Naive thymus-derived CD8-positive, alpha-beta T cell (primary cell): ENCODE measurements at regions not wholly inside any gene's neighbourhood (a gene's known extent, or its start where the extent isn't known, plus 50 kb on each side); places are given as distances from the start of the nearest gene placed in this dataset.
A peak's percentile ranks its signal among the peaks of the same experiment; 100 is the strongest.

Experiments used
- ATAC-seq, 2 donors: fragments of 150-1000 bp; cut with Tn5 transposase in 1 of 2; sonication (Bioruptor Pico), chemical (Tn5 transposase) in 1 of 2; 1 replicate in 1 of 2; 2 replicates in 1 of 2; pipeline ENCODE4 v1.10.0; 2021; ENCODE audit warnings: mild to moderate bottlenecking in 2 of 2, moderate library complexity in 2 of 2
- POLR2A ChIA-PET: fragments of 350-600 bp; sonication (Branson Sonifier 250); formaldehyde crosslinking; loops from one replicate; lab custom pipeline; 2021; ENCODE audit warnings: antibody characterized with exemption; lab: Charles Lee
- DNase-seq, 10 donors: peaks; one replicate each; pipeline versions ENCODE4 v3.0.0 to v3.0.0-alpha.2; 2020 to 2022
- H3K27ac Mint-ChIP-seq, 10 donors: one replicate each; pipeline ENCODE4 v1.8.0; 2020 to 2022; ENCODE audit warnings: mild to moderate bottlenecking in 10 of 10, mixed read lengths in 10 of 10, moderate library complexity in 4 of 10, inconsistent platforms in 1 of 10
- H3K27me3 Mint-ChIP-seq, 5 donors: one replicate each; pipeline ENCODE4 v1.8.0; 2021 to 2022; ENCODE audit warnings: mixed read lengths in 5 of 5
- H3K36me3 Mint-ChIP-seq, 3 donors: one replicate each; pipeline ENCODE4 v1.8.0; 2020 to 2022; ENCODE audit warnings: mixed read lengths in 3 of 3, mild to moderate bottlenecking in 2 of 3, inconsistent platforms in 1 of 3
- H3K4me1 Mint-ChIP-seq, 4 donors: one replicate each; pipeline ENCODE4 v1.8.0; 2021 to 2022; ENCODE audit warnings: mixed read lengths in 4 of 4
- H3K4me3 Mint-ChIP-seq, 10 donors: one replicate each; pipeline ENCODE4 v1.8.0; 2020 to 2022; ENCODE audit warnings: mild to moderate bottlenecking in 10 of 10, mixed read lengths in 10 of 10, moderate library complexity in 6 of 10, inconsistent platforms in 1 of 10
- H3K9me3 Mint-ChIP-seq, 9 donors: one replicate each; pipeline ENCODE4 v1.8.0; 2020 to 2022; ENCODE audit warnings: mixed read lengths in 9 of 9, mild to moderate bottlenecking in 3 of 9, inconsistent platforms in 1 of 9, moderate library complexity in 1 of 9

DNA sequence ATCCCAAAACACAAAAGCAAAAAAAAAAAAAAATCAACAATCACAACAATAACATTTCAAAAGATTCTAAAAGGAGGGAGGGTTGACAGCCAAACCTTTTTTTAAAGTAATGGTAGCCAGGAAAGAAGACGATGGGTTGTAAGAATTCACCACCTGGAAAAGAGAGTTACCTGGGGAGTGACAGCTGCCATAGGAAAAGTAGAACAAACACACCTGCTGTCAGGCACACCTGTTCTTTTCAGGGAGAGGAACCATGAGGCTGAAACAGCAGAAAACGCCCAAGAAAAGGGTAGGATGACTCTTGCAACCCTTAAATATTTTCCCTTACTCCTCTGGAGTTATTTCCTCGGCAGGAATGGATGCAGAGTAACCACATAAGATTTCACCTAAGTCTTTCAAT lies 388.4 kb upstream of the TEX13C start:
- DNase-seq (no peak), ATAC-seq (no peak)
- Mint-ChIP-seq H3K27me3 (no peaks in the 10 kb centered on the region), H3K27ac (no peak overlapping the region), H3K4me3 (no peak overlapping the region), H3K9me3 (no peaks in the 10 kb centered on the region), H3K36me3 (no peaks in the 10 kb centered on the region), H3K4me1 (peaks cover 0 to 2% (median 0%) of the 10 kb centered on the region in 4 donors)
- POLR2A ChIA-PET: no interaction called here

DNA sequence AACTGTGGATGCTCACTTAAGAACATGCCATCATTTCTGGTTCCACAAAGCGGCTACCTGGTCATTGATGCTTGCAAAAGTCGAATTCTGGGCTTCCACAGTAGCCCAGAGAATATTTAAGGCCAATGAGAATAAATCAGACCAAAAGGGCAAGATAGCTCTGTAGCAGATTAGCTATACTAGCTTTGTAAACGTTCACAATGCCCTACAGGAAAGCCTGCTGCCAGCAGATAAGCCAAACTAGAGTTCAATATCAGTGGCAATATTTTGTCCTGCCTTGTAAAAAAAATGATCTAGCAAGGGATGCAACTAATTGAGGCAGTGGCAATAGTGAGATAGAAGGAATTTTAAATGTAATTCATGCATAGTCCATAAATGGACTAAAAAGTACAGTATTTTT lies 387.7 kb upstream of the TEX13C start:
- H3K27ac Mint-ChIP-seq: no peak overlapping the region
- POLR2A ChIA-PET: no interaction called here
- no peaks in the 10 kb centered on the region for H3K9me3 Mint-ChIP-seq
- H3K4me3 Mint-ChIP-seq: no peak overlapping the region
- no peaks in the 10 kb centered on the region for H3K36me3 Mint-ChIP-seq
- no peak for DNase-seq
- no peaks in the 10 kb centered on the region for H3K27me3 Mint-ChIP-seq
- ATAC-seq: no peak
- H3K4me1 Mint-ChIP-seq: peaks cover 0 to 2% (median 0%) of the 10 kb centered on the region in 4 donors

DNA sequence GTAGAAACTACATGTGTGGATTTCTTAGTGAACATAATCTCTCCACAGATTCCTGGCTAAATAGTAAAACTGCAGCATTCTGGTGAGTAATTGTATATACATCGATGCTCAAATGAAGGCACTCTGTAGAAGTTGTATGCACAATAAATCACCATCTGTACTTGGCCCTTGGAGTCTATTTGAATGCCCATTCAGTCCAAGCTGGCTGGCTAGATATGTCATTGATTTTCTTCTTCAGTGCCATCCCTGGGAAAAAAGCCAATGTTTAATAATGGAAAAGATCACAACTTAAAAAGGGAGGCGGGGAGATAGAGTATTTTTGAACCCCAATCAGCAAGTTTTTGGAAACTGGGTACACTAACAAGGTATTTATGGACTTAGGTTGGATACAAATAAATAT lies 381.0 kb upstream of the TEX13C start:
- Mint-ChIP-seq H3K36me3 (no peaks in the 10 kb centered on the region), H3K4me3 (no peak overlapping the region), H3K27me3 (peaks cover 0 to 4% (median 0%) of the 10 kb centered on the region in 5 donors), H3K9me3 (no peaks in the 10 kb centered on the region), H3K27ac (no peak overlapping the region), H3K4me1 (peaks cover 0 to 2% (median 0%) of the 10 kb centered on the region in 4 donors)
- DNase-seq (no peak), ATAC-seq (no peak)
- POLR2A ChIA-PET: no interaction called here

DNA sequence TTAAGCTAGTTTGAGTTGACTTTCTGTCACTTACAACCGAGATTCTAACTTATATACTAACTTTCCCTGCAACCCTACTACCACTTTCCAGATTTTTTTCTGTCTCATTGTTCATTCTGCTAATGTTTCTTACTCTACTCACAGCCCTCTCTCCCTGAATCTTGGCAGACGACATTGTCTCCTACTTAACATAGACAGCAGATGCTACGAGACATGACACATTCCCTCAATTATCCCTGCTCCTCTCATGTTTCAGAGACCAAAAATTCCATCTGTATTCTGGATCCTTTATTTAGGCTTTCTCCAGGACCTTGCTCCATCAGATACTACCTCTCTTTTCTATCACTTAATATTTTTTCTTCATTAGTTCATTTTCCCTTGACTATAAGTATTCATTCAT lies 379.1 kb upstream of the TEX13C start:
- Mint-ChIP-seq H3K4me1 (peaks cover 0 to 2% (median 0%) of the 10 kb centered on the region in 4 donors), H3K9me3 (no peaks in the 10 kb centered on the region), H3K27ac (no peak overlapping the region), H3K36me3 (no peaks in the 10 kb centered on the region), H3K4me3 (no peak overlapping the region), H3K27me3 (peaks cover 0 to 4% (median 0%) of the 10 kb centered on the region in 5 donors)
- ATAC-seq (no peak), DNase-seq (no peak)
- POLR2A ChIA-PET: no interaction called here

DNA sequence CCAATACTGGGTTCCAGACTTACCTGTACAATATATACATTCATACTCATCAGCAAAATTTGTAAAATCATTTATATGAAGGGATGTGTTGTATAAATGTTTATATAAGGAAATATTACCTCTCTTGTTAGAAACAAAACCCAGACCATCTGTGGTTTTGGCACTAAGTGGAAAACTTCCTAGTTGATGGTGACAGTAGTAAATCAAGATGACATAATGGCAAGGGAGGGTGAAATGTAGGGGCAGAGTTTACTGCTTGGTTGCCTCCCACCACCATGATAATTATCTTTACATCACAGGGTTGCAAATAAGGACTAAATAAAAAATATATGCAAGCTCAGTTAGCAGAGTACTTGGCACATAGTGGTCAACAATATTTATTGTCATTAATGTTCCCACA lies 365.3 kb upstream of the TEX13C start:
- no peak overlapping the region for H3K4me3 Mint-ChIP-seq
- no peak for DNase-seq
- H3K9me3 Mint-ChIP-seq: no peaks in the 10 kb centered on the region
- H3K27ac Mint-ChIP-seq: no peak overlapping the region
- peaks cover 0 to 3% (median 0%) of the 10 kb centered on the region in 5 donors for H3K27me3 Mint-ChIP-seq
- POLR2A ChIA-PET: no interaction called here
- H3K36me3 Mint-ChIP-seq: no peaks in the 10 kb centered on the region
- no peak for ATAC-seq
- no peaks in the 10 kb centered on the region for H3K4me1 Mint-ChIP-seq

DNA sequence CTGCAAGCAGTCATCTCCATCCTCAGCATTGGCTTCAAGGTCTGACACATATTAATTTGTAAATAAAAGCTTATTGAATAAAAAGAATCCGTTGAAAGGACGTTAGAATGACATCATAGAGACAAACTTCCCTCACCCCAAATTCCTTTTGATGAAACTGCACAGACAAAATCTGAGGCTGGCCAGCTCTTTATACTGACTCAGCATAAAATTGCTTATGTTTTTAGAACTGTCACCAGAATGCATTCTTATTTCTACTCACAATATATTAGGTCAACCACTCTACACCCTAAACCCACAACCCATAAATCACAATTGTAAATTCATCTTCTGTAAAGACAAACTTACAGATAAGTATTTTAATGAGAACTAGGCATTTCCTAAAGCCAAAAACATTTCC lies 359.2 kb upstream of the TEX13C start:
- ATAC-seq: no peak
- Mint-ChIP-seq H3K36me3 (no peaks in the 10 kb centered on the region), H3K27me3 (peaks cover 0 to 3% (median 0%) of the 10 kb centered on the region in 5 donors), H3K4me1 (no peaks in the 10 kb centered on the region), H3K27ac (no peak overlapping the region), H3K4me3 (no peak overlapping the region), H3K9me3 (no peaks in the 10 kb centered on the region)
- POLR2A ChIA-PET: no interaction called here
- no peak for DNase-seq

DNA sequence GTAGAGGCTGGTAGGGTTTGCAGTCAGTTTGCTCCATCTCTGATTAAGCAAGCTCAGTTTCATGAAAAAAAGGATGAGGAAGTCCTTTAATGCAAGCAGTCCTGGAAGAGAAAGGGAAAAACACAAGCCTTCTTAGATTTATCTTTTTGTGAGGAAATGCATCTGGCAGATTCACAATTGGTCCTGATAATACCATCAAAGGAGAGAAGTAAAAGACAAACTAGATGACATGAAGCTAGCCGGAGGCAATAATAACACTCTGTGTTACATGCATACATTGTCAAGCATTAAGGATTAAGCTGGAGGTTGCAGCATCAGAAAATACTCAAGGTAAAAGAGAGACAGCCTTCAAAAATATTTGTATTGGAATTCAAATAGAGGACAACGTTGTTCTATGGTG lies 356.0 kb upstream of the TEX13C start, which contains the start of gene TENM1:
Gene TENM1, minus strand, starts transcription at position 101 of the 400 bp plus-strand sequence.
- no peaks in the 10 kb centered on the region for H3K27me3 Mint-ChIP-seq
- ATAC-seq: no peak

DNA sequence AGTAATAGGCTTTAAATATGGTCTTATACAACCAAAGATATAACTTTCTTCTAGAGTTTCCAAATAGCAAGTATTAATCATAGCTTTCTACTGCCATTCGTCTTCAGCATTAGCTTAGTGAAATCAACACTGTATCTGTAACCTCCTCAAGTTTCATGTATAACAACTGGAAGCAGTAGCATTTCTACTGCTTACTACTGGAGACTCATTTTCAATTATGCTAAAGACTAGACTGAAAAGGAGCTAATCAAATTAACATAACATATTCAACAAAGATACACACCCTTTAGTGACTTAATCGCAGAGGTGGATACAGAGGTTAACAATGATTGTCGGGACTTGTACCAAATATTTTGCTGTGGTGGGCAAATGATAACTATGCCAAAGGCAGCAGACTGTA lies 344.2 kb upstream of the TEX13C start:
- Mint-ChIP-seq H3K4me3 (no peak overlapping the region), H3K27ac (no peak overlapping the region), H3K27me3 (no peaks in the 10 kb centered on the region), H3K4me1 (no peaks in the 10 kb centered on the region), H3K36me3 (no peaks in the 10 kb centered on the region), H3K9me3 (no peaks in the 10 kb centered on the region)
- DNase-seq: no peak
- no peak for ATAC-seq
- POLR2A ChIA-PET: no interaction called here

More for the DNA sequence above, 356.0 kb upstream of the TEX13C start, which contains the start of gene TENM1:
- no peak for DNase-seq
- H3K9me3 Mint-ChIP-seq: no peaks in the 10 kb centered on the region
- H3K27ac Mint-ChIP-seq: peak within 1 kb of the TSS in 1 of 10 donors; percentile 25
- no peaks in the 10 kb centered on the region for H3K4me1 Mint-ChIP-seq
- H3K36me3 Mint-ChIP-seq: no peaks in the 10 kb centered on the region
- H3K4me3 Mint-ChIP-seq: no peak within 1 kb of the TSS
- POLR2A ChIA-PET: no interaction called here

DNA sequence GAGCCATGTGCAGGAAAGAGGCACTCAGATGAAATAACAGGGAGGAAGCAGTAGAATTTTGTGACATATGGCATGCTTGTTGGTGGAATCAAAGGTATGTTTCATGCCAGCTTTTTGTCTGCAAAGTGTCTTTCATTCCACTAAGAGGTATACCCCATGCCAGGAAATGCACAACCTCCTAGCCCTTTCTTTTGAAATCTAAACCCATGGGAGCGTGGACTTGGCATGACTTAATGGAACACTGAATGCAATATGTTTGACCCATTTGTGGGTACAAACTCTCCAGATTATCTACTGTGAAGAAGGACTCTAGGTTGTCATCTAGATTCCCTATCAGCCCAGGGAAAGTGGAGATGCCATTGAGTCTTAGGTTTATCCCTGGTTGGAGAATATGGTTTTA lies 338.3 kb upstream of the TEX13C start:
- Mint-ChIP-seq H3K4me1 (no peaks in the 10 kb centered on the region), H3K9me3 (no peaks in the 10 kb centered on the region), H3K36me3 (no peaks in the 10 kb centered on the region), H3K27ac (no peak overlapping the region), H3K27me3 (no peaks in the 10 kb centered on the region), H3K4me3 (peak overlapping the region in 2 of 10 donors; percentile 10 to 11)
- DNase-seq: no peak
- POLR2A ChIA-PET: no interaction called here
- no peak for ATAC-seq

DNA sequence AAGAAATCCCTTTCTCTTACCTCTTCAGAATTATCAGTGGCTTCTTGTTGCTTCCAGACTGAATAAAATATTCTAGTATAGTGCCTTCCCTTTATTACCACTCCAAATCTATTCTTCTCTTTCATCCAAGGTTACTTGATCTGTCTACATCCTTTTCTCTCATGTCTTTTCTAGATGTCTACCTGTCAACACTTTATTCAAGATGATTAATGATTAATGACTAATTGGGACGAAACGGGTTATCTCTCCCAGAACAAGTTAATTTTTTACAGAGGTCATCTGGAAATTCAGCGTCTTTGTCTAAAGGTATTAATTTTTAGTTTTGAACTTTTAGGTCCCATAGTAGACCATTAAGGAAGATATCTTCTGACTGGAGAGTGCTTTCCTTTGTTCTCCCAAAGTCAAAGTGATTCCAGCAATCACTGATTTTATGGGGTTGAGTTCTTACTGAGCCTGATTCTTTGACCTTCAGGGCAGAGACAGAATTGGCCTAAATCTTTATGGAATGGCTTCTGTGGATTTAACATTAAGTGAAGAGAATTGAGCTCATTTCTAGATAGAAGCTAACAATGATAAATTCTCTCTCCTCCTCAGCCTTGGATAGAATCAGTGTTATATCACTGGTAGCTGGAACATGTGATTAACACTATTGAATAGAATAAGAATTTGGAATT lies 335.4 kb upstream of the TEX13C start:
- POLR2A ChIA-PET: no interaction called here
- Mint-ChIP-seq H3K27me3 (no peaks in the 10 kb centered on the region), H3K27ac (no peak overlapping the region), H3K9me3 (no peaks in the 10 kb centered on the region), H3K36me3 (no peaks in the 10 kb centered on the region), H3K4me3 (no peak overlapping the region), H3K4me1 (no peaks in the 10 kb centered on the region)
- DNase-seq (no peak), ATAC-seq (no peak)

DNA sequence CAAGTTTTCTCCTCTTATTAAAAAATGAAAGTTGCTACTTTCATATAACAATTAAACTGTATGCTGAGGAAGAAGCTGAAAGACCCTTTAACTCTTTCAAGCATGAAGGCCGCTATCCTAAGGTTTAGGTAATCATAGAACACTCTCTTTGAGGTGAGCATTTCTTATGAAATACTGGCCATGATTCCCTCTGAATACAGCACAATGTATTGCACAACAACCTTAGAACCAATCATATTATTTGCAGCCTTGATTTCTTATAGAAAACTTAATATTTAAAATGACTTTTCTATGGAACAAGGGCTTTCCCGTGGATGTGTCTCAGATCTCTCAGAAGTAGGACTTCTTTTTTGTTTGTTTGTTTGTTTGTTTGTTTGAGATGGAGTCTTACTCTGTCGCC lies 333.4 kb upstream of the TEX13C start:
- Mint-ChIP-seq H3K27me3 (no peaks in the 10 kb centered on the region), H3K4me3 (no peak overlapping the region), H3K36me3 (no peaks in the 10 kb centered on the region), H3K9me3 (no peaks in the 10 kb centered on the region), H3K4me1 (no peaks in the 10 kb centered on the region), H3K27ac (no peak overlapping the region)
- no peak for DNase-seq
- POLR2A ChIA-PET: no interaction called here
- no peak for ATAC-seq

DNA sequence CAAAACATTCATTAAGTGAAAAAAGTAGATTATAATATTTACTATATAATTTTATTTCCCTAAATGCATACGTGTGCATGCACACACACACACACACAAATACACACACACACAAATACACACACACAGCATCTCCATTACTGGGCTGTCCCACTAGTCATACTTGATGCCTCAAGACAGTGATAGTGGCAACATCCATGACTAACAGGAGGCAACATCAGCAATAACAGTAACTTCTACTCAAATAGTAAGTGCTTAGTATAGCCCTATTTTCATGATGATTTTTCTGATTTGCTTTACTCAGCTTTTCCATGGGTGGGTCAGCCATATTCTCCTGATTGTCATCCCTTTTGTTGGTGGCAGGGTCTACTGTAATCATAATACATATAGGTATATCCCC lies 325.9 kb upstream of the TEX13C start:
- ATAC-seq: no peak
- no peak overlapping the region for H3K4me3 Mint-ChIP-seq
- H3K9me3 Mint-ChIP-seq: no peaks in the 10 kb centered on the region
- DNase-seq: no peak
- peaks cover 0 to 7% (median 0%) of the 10 kb centered on the region in 5 donors for H3K27me3 Mint-ChIP-seq
- no peaks in the 10 kb centered on the region for H3K36me3 Mint-ChIP-seq
- H3K27ac Mint-ChIP-seq: no peak overlapping the region
- POLR2A ChIA-PET: no interaction called here
- H3K4me1 Mint-ChIP-seq: no peaks in the 10 kb centered on the region

DNA sequence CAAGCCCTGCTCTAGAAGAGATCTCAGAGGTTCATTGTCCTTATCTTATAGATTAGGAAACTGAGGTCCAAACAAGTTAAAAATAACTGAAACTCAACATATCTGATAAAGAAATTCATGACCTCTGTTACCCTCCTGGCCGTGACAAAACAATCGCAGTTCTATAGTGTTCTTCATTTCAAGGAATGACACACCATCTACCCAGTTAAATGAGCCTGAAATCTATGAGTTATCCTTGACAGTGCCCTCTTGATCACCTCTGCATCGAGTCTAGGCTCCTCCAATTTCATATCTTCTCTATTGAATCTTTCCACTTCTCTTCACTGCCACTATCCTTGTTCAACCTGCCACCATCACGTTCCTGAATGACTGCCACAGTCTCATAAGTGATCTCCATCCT lies 325.3 kb upstream of the TEX13C start:
- peaks cover 0 to 7% (median 0%) of the 10 kb centered on the region in 5 donors for H3K27me3 Mint-ChIP-seq
- H3K36me3 Mint-ChIP-seq: no peaks in the 10 kb centered on the region
- H3K9me3 Mint-ChIP-seq: no peaks in the 10 kb centered on the region
- POLR2A ChIA-PET: no interaction called here
- H3K4me1 Mint-ChIP-seq: no peaks in the 10 kb centered on the region
- ATAC-seq (no peak), DNase-seq (no peak)
- H3K27ac Mint-ChIP-seq: no peak overlapping the region
- no peak overlapping the region for H3K4me3 Mint-ChIP-seq
